Stimulated activated CD4-positive, alpha-beta T cell treated with anti-CD3 and anti-CD28 coated beads, Interleukin-15, amount 100 ng/mL, for 48 hours (primary cell): ENCODE measurements at regions not wholly inside any gene's neighbourhood (a gene's known extent, or its start where the extent isn't known, plus 50 kb on each side); places are given as distances from the start of the nearest gene placed in this dataset.
"Not testable (repeated sequence)": the region's sequence is repeated elsewhere in the genome, so short reads cannot be mapped to it uniquely, and the experiment has no call there.

Experiments
- DNase-seq, 2 donors: peaks; one replicate each; pipeline ENCODE4 v3.0.0-alpha.2; 2020; ENCODE audit warnings: low read depth in 2 of 2

DNA sequence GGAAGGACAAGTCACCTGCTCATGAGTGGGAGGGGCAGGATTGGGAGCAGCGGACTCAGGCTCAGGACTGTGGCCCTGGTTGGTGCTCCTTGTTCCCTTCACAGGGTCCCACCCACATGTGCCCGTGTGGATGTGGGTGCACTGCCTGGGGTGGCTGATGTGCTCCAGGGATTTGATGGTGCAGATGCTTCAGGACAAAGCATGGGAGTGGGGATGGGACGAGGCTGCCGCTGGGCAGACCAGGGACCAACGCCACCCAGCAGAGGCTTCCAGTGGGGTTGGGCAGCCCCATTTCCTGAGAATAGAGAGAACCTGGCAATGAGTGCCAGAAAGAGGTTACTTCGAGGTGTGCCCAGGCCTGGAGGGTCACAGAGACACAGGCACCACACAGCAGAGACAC is 65.5 kb upstream of the IGLL5 start:
- no peak for DNase-seq

DNA sequence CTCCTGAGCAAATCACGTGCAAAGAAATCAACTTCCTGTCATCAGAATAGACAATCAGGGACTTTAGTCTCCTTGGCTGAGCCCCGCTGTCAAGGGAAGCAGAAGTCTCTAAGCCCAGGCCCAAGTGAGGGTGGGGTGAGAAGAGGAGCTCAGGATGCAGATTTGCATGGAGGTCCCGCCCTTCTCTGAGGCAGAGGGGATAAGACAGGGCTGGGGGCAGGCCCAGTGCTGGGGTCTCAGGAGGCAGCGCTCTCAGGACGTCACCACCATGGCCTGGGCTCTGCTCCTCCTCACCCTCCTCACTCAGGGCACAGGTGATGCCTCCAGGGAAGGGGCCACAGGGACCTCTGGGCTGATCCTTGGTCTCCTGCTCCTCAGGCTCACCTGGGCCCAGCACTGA is 65.1 kb upstream of the IGLL5 start:
- DNase-seq, result not testable (repeated sequence)

DNA sequence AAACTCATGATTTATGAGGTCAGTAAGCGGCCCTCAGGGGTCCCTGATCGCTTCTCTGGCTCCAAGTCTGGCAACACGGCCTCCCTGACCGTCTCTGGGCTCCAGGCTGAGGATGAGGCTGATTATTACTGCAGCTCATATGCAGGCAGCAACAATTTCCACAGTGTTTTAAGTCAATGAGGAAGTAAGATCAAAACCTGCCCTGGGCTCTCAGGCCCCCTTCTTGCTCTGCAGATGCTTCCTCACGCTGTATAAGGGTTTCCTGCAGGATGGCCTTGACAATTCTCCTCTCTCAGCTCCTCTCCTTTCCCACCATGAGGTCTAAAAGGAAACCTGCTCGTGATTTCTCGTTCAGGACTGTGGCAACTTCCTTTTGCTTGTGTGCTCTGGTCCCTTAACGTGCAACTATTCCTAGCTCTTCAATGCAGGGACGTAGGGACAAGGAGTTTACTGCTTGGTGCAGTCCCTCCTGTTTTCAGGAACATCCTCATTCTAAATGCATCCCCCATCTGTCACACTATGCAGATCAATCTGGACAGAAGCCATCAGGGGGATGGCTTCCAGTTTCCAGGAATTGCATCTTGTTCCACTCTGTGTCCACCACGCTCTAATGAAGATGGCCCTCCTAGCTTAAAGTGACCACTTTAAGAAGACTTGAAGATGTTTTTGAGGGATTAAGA is 64.3 kb upstream of the IGLL5 start:
- no peak for DNase-seq

DNA sequence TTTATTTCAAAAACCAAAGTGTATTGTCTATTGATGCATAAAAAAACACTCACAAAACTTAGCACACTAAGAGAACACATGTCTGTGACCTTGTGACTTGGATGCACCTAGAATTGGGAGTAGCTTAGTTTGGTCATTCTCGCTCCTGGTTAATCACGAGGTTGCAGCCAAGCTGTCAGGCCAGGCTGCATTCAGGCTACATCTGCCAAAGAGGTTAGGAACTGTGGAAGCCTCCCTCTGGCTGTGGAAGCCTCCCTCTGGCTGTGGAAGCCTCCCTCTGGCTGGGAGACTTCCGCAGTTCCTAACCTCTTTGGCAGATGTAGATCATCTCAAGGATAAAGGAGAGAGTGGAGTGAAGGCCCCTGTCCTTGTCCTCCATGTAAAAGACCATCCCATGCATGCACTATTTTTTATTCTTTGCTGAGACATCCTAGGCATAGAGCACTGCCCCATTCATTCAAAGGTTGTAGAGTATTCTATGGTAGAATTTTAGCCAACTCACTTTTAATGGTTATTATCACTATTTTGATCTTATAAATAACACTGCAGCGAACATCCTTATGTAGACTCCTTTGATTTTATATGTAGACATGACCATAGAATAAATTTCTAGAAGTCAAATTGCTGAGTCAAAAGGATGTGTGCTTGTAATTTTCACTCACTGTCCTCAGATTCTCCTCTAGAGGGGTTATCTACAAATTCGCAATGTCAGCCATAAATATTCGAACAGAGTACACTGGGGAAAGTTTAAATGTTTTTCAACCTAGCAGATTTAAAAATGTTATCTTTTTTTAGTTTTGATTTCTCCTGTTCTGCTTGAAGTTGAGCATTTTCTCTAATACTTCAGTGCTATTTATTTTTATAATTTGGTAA is 63.0 kb upstream of the IGLL5 start:
- no peak for DNase-seq

DNA sequence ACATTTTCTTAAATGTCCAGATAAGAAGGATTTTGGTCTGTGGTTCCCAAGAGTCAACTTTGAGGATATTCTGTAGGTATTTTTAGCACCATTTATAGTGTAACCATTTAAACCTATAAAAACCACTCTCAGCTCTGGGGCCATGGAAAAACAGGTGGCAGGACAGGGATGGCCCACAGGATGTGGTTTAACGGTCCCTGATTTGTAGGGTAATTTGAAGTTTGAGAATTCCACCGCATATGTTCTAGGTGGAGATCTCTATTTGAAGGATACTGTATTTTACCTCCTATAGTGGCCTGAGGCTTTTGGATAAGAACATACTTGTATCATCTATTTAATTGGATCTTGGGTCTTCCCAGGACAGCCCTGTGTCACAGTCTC is 62.4 kb upstream of the IGLL5 start:
- DNase-seq, result no peak

DNA sequence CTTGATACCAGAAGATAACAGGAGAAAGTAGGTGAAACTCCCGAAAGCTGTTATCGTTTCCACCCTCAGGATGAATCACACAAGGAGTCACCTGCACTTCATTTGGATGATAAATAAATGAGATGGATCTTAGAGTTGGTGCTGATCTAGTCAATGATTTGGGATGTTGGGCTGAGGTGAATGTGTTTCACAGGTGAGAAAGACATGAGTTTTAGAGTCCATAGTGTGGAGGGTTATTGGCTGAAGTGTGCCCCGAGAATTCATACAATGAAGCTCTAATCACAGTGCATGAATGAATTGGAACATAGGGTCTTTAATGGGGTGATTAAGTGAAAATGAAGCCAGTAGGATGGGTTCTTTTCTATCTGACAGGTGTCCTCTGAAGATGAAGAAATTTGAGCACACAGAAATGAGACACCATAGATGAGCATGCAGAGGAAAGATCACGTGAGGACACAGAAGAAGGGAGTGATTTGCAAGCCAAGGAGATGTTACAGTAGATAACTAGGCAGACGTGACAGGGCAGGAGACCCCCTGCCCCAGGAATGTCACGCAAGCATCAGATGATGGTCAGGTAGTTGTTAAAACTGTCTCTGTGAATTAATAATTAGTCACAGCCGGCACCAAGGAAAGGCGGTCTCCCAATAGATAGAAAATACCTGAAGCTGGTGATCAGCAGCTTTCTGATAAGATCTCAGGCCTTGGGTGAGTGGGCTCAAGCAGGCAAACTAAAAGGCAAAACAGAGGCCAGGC is 60.3 kb upstream of the IGLL5 start:
- DNase-seq, result no peak

DNA sequence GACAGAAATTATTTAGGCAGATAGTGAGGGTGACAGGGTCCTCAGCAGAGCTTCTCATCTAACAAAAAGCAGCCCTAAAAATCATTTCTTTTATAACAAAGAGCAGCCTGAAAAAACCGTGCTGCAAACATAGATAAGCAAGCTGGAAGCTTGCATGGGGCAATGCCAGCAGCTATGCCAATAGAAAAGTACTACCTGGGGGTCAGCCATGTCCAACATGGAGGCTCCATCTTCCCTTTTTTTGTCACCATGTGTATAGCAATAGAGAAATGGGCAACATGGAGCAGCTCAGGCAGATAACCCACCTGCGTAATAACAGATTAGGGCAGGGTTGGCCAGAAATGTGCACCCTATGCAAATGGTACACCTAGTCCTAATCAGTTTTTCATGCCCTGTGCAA is 57.4 kb upstream of the IGLL5 start:
- no peak for DNase-seq

DNA sequence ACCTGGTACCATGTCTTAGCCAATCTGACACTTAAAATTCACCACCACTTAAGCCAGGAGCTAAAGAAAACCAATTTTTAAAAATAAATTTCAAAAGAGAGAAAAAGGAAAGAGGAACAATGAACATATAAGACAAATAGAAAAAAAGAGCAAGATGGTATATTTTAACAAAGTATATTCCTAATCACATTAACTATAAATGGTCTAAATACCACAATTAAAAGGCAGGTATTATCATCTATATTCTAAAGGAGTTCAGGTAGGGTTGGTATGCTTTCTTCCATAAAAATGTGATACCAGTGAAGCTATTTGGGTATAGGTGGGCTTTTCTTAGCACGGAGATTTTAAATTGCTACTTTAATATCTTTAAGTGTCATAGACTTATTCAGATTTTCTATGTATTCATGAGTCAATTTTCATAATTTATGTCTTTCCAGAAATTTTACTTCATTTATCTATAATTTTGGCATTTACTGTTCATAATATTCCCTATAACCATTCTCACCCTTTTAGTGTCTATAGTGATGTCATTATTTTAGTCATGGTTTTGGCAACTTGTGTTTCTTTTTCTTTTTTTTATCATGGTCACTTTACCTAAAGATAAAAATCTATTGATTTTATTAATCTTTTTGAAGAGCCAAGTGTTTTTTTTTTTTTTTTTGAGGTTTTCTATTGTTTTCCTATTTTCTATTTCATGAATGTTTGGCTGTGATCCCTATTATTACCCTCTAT is 56.5 kb upstream of the IGLL5 start:
- no peak for DNase-seq

DNA sequence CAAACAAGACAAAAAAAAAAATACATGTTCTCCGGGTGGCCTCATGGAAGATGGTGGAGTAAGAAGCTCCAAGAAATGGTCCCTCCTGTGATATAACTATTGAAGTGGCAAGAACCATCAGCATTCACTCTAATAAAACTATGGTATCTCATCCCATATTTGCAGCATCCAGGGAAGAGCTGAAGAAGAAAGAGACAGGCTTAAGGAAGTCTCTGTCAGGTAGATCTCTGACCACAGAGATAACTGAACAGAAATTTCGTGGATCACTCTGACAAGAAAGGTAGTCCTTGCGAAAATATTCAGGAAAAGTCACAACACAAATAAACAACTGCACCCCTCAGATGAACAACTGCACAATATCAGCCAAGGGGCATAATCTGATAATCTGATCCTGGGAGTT is 54.6 kb upstream of the IGLL5 start:
- no peak for DNase-seq

DNA sequence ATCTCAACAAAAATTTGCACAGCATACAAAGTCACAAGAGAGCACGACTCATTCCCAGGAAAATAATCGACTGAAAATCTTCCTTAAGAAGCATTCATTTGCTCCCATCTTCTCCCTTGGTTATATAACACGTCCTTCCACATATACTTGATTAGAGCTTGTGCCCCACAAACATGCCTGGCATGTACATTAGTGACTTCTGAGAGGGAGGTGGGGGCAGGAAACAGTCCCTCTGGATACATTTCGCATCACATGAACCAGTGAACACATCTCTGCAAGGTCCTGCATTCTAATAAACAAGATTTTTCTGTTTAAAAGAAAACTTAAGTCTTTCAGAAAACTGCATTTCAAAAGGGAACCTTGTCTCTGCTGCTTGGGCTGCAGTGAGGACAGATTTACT is 54.1 kb upstream of the IGLL5 start:
- DNase-seq, result no peak

DNA sequence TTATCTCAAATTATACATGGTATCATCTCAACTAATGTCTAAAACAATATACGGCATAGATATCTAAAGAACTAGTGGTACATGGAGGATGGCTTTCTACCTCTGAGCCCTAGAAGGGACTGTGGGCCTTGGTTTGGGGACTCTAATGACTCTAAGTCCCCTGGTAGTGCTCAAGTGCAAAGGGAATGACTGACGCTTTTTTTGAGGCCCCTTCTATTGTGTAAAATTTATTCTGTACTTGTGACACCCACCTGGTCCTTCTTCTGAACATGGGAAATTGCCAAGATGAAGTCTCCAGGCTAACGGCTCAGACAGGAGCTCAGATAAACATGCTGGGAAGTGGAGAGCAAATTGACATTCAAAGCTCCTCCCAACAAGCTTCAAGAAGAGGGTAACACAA is 53.4 kb upstream of the IGLL5 start:
- DNase-seq, result no peak

DNA sequence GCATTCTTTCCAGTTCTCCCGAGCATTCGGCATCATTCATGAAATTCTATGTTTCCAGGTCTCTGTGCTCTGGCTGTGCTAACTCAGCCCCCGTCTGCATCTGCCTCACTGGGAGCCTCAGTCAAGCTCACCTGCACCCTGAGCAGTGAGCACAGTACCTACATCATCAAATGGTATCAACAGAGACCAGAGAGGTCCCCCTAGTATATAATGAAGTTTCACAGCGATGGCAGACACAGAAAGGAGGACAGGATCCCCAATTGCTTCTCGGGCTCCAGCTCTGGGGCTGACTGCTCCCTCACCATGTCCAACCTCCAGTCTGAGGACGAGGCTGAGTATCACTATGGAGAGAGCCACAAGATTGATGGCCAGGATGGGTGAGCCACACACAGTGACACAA is 52.8 kb upstream of the IGLL5 start:
- DNase-seq, result no peak

DNA sequence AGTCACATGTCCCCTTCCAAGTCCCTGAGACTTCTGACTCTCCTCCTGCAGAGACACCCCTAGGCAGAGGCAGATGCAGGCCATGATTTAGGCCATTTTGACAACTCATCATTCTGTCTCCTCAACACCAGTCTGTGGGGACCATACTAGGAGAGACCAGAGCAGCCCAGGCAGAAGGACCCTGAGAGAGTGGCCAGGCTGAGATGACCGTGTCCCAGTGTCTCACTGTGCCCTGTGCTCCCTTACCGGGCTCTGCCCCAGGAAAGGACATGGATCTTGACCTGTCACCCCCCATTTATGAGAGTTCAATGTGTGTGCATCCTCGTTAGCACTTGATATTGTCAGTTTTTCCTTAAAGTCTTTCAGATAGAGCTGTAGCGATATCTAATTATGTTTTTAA is 52.4 kb upstream of the IGLL5 start:
- DNase-seq, result no peak

DNA sequence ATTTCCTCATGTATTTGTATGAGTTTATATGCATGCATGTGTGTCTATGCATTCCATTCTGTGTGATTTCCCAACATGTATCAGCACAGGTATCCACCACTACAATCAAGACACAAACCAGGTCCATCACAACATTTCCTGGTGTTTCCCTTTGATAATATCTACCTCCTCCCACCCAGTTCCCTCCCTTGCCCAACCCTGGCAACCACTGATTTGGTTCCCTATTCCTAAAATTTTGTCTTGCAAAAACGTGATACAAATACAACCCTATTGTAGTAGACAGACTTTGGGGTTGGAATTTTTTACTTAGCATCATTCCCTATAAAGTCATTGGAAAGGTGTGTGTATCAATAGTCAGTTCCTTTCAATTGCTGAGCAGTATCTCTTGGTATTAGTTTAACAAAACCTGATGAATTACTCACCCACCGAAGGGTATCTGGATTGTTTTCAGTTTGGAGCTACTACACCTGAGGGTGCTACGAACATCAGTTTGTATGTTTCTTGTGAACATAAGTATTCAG is 51.8 kb upstream of the IGLL5 start:
- DNase-seq, result no peak

DNA sequence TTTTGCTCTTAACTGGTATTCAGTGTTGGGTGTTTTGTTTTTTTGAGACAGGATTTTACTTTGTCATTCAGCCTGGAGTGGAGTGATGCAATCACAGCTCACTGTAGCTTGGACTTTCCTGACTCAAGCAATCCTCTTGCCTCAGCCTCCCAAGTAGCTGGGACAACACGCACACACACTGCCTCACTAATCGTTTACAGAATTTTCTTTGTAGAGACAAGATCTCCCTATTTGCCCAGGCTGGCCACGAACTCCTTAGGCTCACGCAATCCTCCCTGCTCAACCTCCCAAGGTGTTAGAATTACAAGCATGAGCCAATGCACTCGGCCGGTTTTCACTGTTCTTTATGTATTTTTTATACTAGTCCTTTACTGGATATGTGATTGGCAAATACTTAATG is 51.0 kb upstream of the IGLL5 start:
- DNase-seq, result no peak
